Ovary (tissue), 3 donors: ENCODE measurements at regions not wholly inside any gene's neighbourhood (a gene's known extent, or its start where the extent isn't known, plus 50 kb on each side); places are given as distances from the start of the nearest gene placed in this dataset.

ENCODE experiments used
- CTCF ChIP-seq, 3 donors: fragments of 450-650 bp in 2 of 3; fragments of 200-600 bp in 1 of 3; IDR thresholded peaks; one replicate each; pipeline versions ENCODE4 v1.5.1 to v1.8.0; 2016 to 2022; ENCODE audit warnings: antibody characterized with exemption in 3 of 3, mild to moderate bottlenecking in 1 of 3
- EP300 ChIP-seq: sonication (generic); formaldehyde crosslinking; IDR thresholded peaks from one replicate; pipeline ENCODE4 v1.6.1; 2017; ENCODE audit warnings: antibody characterized with exemption
- POLR2A ChIP-seq: fragments of 450-650 bp; IDR thresholded peaks from one replicate; pipeline ENCODE4 v1.6.1; 2017; ENCODE audit warnings: antibody characterized with exemption, mild to moderate bottlenecking, moderate library complexity
- donor health status: DM: no; HTN: no; CAD: no.

DNA sequence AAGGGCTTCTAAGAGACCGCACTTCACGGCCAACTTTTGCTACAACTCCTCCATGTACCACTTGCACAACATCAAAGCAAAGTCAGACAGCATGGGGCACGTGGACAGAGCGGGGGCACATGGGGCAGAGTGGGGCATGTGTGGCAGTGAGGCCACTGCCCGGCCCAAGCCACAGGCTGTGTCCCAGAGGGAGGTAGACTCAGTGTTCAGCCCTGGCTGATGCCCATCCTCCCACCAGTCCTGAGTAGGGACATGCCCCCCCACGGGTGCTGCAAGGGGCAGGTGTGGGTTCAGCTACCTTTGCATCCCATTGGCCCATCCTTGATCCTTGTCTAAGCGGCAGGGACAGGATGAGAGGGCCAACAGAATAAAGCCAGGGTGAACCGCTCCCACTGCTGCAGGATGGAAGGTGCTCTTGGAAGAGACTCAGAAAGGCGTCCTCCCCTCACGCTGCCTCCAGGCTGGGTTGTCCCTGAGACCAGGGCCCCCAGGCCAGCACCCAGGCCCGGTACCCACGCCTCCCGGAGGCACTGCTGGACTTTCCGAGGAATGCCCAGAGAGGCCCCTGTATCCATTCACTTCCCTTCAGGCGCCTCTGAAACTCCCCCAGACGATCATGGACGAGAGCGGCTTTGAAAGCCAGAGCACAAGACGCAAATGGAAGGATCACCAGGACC, 218.2 kb downstream of the NDUFA10 start:
- no peak for TF ChIP-seq CTCF (IDR thresholded peaks at IDR 0.05)
- no peak for TF ChIP-seq EP300
- no peak for TF ChIP-seq POLR2A
